Natural killer cell (primary cell): ENCODE measurements at regions not wholly inside any gene's neighbourhood (a gene's known extent, or its start where the extent isn't known, plus 50 kb on each side); places are given as distances from the start of the nearest gene placed in this dataset.

Experiments used
- ATAC-seq, 3 donors: fragments of 150-1000 bp in 2 of 3; fragments of 200-7000 bp in 1 of 3; cut with Tn5 transposase; 1 replicate in 1 of 3; 2 replicates in 2 of 3; pipeline ENCODE4 v1.10.0; 2021; ENCODE audit warnings: mild to moderate bottlenecking in 2 of 3, moderate library complexity in 2 of 3
- DNase-seq, 2 donors: peaks; one replicate each; pipeline versions ENCODE4 v3.0.0 to v3.0.0-alpha.2; 2013 to 2021; ENCODE audit warnings: mixed read lengths in 1 of 2
- H3K27ac ChIP-seq: one replicate; pipeline ENCODE4 v1.5.1; 2013; ENCODE audit warnings: mild to moderate bottlenecking, low read length
- H3K27me3 ChIP-seq: one replicate; pipeline ENCODE4 v1.6.1; 2013; ENCODE audit warnings: low read length; ENCODE audit not compliant: control insufficient read depth, insufficient read depth
- H3K36me3 ChIP-seq: one replicate; pipeline ENCODE4 v1.6.1; 2013; ENCODE audit warnings: low read length; ENCODE audit not compliant: control insufficient read depth, insufficient read depth
- H3K4me1 ChIP-seq: one replicate; pipeline ENCODE4 v1.6.1; 2013; ENCODE audit warnings: low read length; ENCODE audit not compliant: control insufficient read depth, insufficient read depth
- H3K4me3 ChIP-seq: one replicate; pipeline ENCODE4 v1.5.1; 2013; ENCODE audit warnings: low read length
- H3K9me3 ChIP-seq: one replicate; pipeline ENCODE4 v1.6.1; 2013; ENCODE audit warnings: low read length; ENCODE audit not compliant: control insufficient read depth, insufficient read depth
- H3K27ac Mint-ChIP-seq, 2 donors: one replicate each; pipeline ENCODE4 v1.8.0; 2022; ENCODE audit warnings: mild to moderate bottlenecking in 2 of 2, mixed read lengths in 2 of 2, moderate library complexity in 1 of 2
- H3K27me3 Mint-ChIP-seq, 2 donors: one replicate each; pipeline ENCODE4 v1.8.0; 2022; ENCODE audit warnings: low read depth in 2 of 2, mixed read lengths in 2 of 2
- H3K36me3 Mint-ChIP-seq: one replicate; pipeline ENCODE4 v1.8.0; 2022; ENCODE audit warnings: mixed read lengths
- H3K4me1 Mint-ChIP-seq, 2 donors: one replicate each; pipeline ENCODE4 v1.8.0; 2022; ENCODE audit warnings: mixed read lengths in 2 of 2
- H3K4me3 Mint-ChIP-seq: one replicate; pipeline ENCODE4 v1.8.0; 2022; ENCODE audit warnings: mild to moderate bottlenecking, moderate library complexity, mixed read lengths
- H3K9me3 Mint-ChIP-seq, 2 donors: one replicate each; pipeline ENCODE4 v1.8.0; 2022; ENCODE audit warnings: mixed read lengths in 2 of 2
- WGBS: methylation state at CpG from one replicate; pipeline ENCODE4 v1.1.7; 2013; ENCODE audit warnings: missing lambda C conversion rate; ENCODE audit not compliant: insufficient coverage; 5-methylcytosine and 5-hydroxymethylcytosine counted together
- intact Hi-C: fragments of 100-400 bp; cut with micrococcal nuclease; formaldehyde crosslinking; loops from one replicate; pipeline ENCODE4 v1.14.2; 2022
- TF ChIP-seq, protein P1 (sequence below): fragments of 200-600 bp; IDR thresholded peaks from one replicate; pipeline ENCODE4 v1.8.0; 2022; ENCODE audit warnings: antibody characterized with exemption

DNA sequence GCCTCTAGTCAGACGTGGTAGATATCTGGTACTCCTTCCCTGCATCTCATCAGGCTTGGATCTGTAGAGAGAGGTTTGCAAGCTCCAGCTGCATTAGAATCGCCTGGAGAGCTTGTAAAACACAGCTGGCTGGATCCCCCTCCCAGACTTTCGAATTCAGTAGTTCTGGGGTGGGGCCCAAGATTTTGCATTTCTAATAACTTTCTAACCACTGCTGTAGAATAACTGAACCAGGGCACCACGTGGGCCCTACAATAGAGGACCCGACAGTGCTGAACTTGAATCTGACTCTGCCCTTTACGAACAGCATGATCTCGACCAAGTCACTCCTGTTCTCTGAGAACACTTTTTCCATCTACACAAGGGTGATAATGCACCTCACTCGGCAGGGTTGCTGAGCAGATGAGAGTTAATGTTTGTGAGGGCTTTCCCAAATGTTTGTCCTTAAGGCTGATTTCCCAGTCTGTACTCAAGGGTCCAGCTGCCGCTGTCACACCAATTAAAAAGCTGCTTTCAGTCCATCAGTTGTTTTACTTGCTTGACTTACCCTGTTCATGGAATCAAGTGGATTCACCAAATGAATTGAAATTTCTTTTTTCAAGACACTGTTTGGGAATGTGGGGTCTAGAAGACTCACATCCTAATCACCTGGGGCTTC, 86.6 kb upstream of the SLC24A4 start:
- H3K27me3 Mint-ChIP-seq = peaks cover 13 to 15% of the 10 kb centered on the region in 2 donors
- no peak overlapping the region for H3K27ac ChIP-seq
- no peaks in the 10 kb centered on the region for H3K4me1 Mint-ChIP-seq
- no peaks in the 10 kb centered on the region for H3K4me1 ChIP-seq
- H3K9me3 Mint-ChIP-seq = peaks cover 0 to 2% of the 10 kb centered on the region in 2 donors
- no peaks in the 10 kb centered on the region for H3K36me3 Mint-ChIP-seq
- no peak overlapping the region for H3K27ac Mint-ChIP-seq
- no peak overlapping the region for H3K4me3 Mint-ChIP-seq
- no peak overlapping the region for H3K4me3 ChIP-seq
- TF ChIP-seq, protein P1, sequence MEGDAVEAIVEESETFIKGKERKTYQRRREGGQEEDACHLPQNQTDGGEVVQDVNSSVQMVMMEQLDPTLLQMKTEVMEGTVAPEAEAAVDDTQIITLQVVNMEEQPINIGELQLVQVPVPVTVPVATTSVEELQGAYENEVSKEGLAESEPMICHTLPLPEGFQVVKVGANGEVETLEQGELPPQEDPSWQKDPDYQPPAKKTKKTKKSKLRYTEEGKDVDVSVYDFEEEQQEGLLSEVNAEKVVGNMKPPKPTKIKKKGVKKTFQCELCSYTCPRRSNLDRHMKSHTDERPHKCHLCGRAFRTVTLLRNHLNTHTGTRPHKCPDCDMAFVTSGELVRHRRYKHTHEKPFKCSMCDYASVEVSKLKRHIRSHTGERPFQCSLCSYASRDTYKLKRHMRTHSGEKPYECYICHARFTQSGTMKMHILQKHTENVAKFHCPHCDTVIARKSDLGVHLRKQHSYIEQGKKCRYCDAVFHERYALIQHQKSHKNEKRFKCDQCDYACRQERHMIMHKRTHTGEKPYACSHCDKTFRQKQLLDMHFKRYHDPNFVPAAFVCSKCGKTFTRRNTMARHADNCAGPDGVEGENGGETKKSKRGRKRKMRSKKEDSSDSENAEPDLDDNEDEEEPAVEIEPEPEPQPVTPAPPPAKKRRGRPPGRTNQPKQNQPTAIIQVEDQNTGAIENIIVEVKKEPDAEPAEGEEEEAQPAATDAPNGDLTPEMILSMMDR = no peak
- DNase-seq (no peak), ATAC-seq (no peak)
- 75% methylated on average over 8 of the region's 9 CpGs for whole genome bisulfite sequencing
- intact Hi-C loops = no loop called here
- H3K27me3 ChIP-seq = no peaks in the 10 kb centered on the region
- no peaks in the 10 kb centered on the region for H3K36me3 ChIP-seq
- no peaks in the 10 kb centered on the region for H3K9me3 ChIP-seq

DNA sequence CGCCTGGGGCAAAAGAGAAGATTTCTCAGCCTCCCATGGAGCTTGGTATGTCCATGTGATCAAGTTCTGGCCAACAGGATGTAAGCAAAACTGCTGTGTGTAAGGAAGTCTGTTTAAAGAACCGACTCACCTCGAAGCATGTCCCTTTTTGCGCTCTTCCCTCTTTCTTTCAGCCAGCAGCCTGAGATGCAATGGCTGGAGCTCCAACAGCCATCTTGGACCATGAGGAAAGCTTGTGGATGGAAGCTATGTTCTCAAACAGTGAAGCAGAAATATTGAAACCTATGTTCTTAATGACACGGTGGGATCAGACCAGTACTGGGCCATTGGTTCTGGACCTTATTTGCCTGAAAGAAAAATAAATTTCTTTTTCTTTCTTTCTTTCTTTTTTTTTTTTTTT, 82.3 kb upstream of the SLC24A4 start:
- no peaks in the 10 kb centered on the region for H3K27me3 ChIP-seq
- 92% methylated on average over 5 of the region's 5 CpGs for WGBS
- Mint-ChIP-seq H3K4me3 (no peak overlapping the region), H3K36me3 (peaks cover 13% of the 10 kb centered on the region), H3K4me1 (no peaks in the 10 kb centered on the region), H3K27me3 (no peaks in the 10 kb centered on the region), H3K27ac (no peak overlapping the region), H3K9me3 (peaks cover 0 to 4% of the 10 kb centered on the region in 2 donors)
- no peak for ATAC-seq
- H3K4me3 ChIP-seq = no peak overlapping the region
- no peaks in the 10 kb centered on the region for H3K4me1 ChIP-seq
- no peaks in the 10 kb centered on the region for H3K36me3 ChIP-seq
- no peak for DNase-seq
- no peak overlapping the region for H3K27ac ChIP-seq
- intact Hi-C loops = no loop called here
- peaks cover 7% of the 10 kb centered on the region for H3K9me3 ChIP-seq
- TF ChIP-seq, protein P1 = no peak

DNA sequence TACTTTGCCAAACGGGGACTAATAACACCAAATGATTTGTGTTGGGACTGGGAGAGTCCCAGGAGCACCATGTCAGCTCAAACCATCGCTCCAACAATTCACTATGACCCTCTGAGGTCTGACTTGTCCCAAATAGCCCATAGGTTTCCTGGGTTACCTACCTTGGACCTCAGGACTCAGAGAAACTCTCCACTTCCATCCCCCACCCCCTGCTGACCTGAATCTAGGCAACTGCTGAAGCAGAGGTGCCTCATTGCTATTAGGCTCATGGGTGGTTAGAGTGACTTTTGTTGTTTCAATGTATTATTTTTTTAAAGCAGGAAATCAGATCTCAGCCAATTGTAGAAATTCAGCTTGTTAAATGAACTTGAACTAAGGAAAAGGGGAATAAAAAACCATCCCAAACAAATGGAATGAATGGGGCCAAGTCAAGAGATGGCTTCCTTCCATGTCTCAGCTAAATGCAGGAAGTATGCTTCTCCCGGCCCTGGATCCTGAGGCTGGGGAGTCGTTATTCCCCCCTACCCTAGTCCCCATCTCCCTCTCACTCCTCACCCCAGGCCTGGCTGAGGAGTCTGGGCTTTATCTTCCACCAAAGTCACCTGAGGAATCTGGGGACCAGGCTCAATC, 80.9 kb upstream of the SLC24A4 start:
- no peaks in the 10 kb centered on the region for H3K36me3 ChIP-seq
- H3K27me3 ChIP-seq = no peaks in the 10 kb centered on the region
- ATAC-seq (no peak), DNase-seq (no peak)
- Mint-ChIP-seq H3K36me3 (peaks cover 22% of the 10 kb centered on the region), H3K4me3 (no peak overlapping the region), H3K4me1 (no peaks in the 10 kb centered on the region), H3K27me3 (no peaks in the 10 kb centered on the region), H3K27ac (no peak overlapping the region), H3K9me3 (peaks cover 4 to 6% of the 10 kb centered on the region in 2 donors)
- no peaks in the 10 kb centered on the region for H3K4me1 ChIP-seq
- intact Hi-C loops = no loop called here
- peaks cover 11% of the 10 kb centered on the region for H3K9me3 ChIP-seq
- H3K4me3 ChIP-seq = no peak overlapping the region
- 74% methylated on average over 4 of the region's 4 CpGs for WGBS
- no peak overlapping the region for H3K27ac ChIP-seq
- TF ChIP-seq, protein P1 = no peak

DNA sequence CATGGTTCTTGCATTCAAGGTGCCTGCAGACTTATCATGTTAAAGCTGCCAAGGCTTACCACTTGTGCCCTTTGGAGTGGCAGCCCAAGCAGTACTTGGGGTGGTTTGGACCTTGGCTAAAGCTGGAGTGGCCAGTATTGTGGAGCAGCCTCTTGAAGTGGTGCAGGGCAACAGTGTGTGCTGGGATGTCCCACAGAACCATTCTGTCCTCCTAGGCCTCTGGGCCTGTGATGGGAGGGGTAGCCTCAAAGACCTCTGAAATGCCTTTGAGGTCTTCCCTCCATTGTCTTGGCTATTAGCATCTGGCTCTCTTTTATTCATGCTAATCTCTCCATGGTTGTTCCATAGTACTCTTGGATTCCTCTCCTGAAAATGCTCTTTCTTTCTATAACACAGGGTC, 78.2 kb upstream of the SLC24A4 start:
- no peak overlapping the region for H3K4me3 Mint-ChIP-seq
- no peaks in the 10 kb centered on the region for H3K4me1 Mint-ChIP-seq
- H3K36me3 Mint-ChIP-seq = peaks cover 22% of the 10 kb centered on the region
- Histone ChIP-seq H3K36me3 (no peaks in the 10 kb centered on the region), H3K27me3 (no peaks in the 10 kb centered on the region), H3K27ac (no peak overlapping the region), H3K9me3 (peaks cover 11% of the 10 kb centered on the region), H3K4me3 (no peak overlapping the region), H3K4me1 (peaks cover 5% of the 10 kb centered on the region)
- DNase-seq = no peak
- no peak for ATAC-seq
- TF ChIP-seq, protein P1 = no peak
- intact Hi-C loops = no loop called here
- peaks cover 2 to 5% of the 10 kb centered on the region in 2 donors for H3K27me3 Mint-ChIP-seq
- no peak overlapping the region for H3K27ac Mint-ChIP-seq
- peaks cover 4 to 6% of the 10 kb centered on the region in 2 donors for H3K9me3 Mint-ChIP-seq
